Activated gamma-delta T cell treated with anti-CD3 and anti-CD28 coated beads, Interleukin-2, amount 50 U/mL, for 16 hours (primary cell): ENCODE measurements at regions not wholly inside any gene's neighbourhood (a gene's known extent, or its start where the extent isn't known, plus 50 kb on each side); places are given as distances from the start of the nearest gene placed in this dataset.
"Not testable (repeated sequence)": the region's sequence is repeated elsewhere in the genome, so short reads cannot be mapped to it uniquely, and the experiment has no call there.

ENCODE experiments used
- DNase-seq: peaks from one replicate; pipeline ENCODE4 v3.0.0-alpha.2; 2020; ENCODE audit warnings: low read depth

- DNase-seq, result no peak
Observed at GRCh38 chr7:68918621-68919020, 679.7 kb upstream of the AUTS2 start.

GRCh38 chr7:68922850-68923249 is 675.4 kb upstream of the AUTS2 start:
- DNase-seq, result no peak

- no peak for DNase-seq
Observed at GRCh38 chr7:68925241-68925640, 673.0 kb upstream of the AUTS2 start.

- no peak for DNase-seq
Observed at GRCh38 chr7:68929781-68930261, 668.5 kb upstream of the AUTS2 start.

GRCh38 chr7:68936471-68937035 is 661.7 kb upstream of the AUTS2 start:
- DNase-seq, result no peak

- DNase-seq, result no peak
Observed at GRCh38 chr7:68938151-68938550, 660.1 kb upstream of the AUTS2 start.

GRCh38 chr7:68943786-68944185 is 654.5 kb upstream of the AUTS2 start:
- no peak for DNase-seq

GRCh38 chr7:68955656-68956055 is 642.6 kb upstream of the AUTS2 start:
- DNase-seq, result no peak

- no peak for DNase-seq
Observed at GRCh38 chr7:68958571-68958970, 639.7 kb upstream of the AUTS2 start.

- DNase-seq, result no peak
Observed at GRCh38 chr7:68963552-68963951, 634.7 kb upstream of the AUTS2 start.

GRCh38 chr7:68964060-68964459 is 634.2 kb upstream of the AUTS2 start:
- no peak for DNase-seq

GRCh38 chr7:68965351-68965750 is 632.9 kb upstream of the AUTS2 start:
- DNase-seq, result no peak

GRCh38 chr7:68967598-68967997 is 630.7 kb upstream of the AUTS2 start:
- DNase-seq, result no peak

- DNase-seq, result no peak
Observed at GRCh38 chr7:68969571-68969970, 628.7 kb upstream of the AUTS2 start.

- DNase-seq, result no peak
Observed at GRCh38 chr7:68971634-68972340, 626.5 kb upstream of the AUTS2 start.

- DNase-seq, result no peak
Observed at GRCh38 chr7:68977385-68978055, 620.8 kb upstream of the AUTS2 start.

GRCh38 chr7:68978710-68979109 is 619.6 kb upstream of the AUTS2 start:
- DNase-seq, result no peak

- no peak for DNase-seq
Observed at GRCh38 chr7:68980011-68980410, 618.3 kb upstream of the AUTS2 start.

GRCh38 chr7:68980432-68980831 is 617.8 kb upstream of the AUTS2 start:
- DNase-seq, result not testable (repeated sequence)

- DNase-seq, result no peak
Observed at GRCh38 chr7:68984306-68984705, 614.0 kb upstream of the AUTS2 start.

- DNase-seq, result no peak
Observed at GRCh38 chr7:68994841-68995240, 603.4 kb upstream of the AUTS2 start.

- DNase-seq, result no peak
Observed at GRCh38 chr7:68998136-68998535, 600.1 kb upstream of the AUTS2 start.

- DNase-seq, result no peak
Observed at GRCh38 chr7:69002416-69002815, 595.9 kb upstream of the AUTS2 start.
